GM18870 (cell line): ENCODE measurements at regions not wholly inside any gene's neighbourhood (a gene's known extent, or its start where the extent isn't known, plus 50 kb on each side); places are given as distances from the start of the nearest gene placed in this dataset.
"Not testable (repeated sequence)": the region's sequence is repeated elsewhere in the genome, so short reads cannot be mapped to it uniquely, and the experiment has no call there.

ENCODE experiments used
- ATAC-seq: cut with Tn5 transposase; IDR thresholded peaks from one replicate; pipeline ENCODE4 v1.9.1; 2021; ENCODE audit warnings: moderate library complexity; ENCODE audit not compliant: unreplicated experiment

- no peak for ATAC-seq
Observed at GRCh38 chr3:5732081-5732480, 544.6 kb downstream of the EDEM1 start.

- ATAC-seq = no peak
Observed at GRCh38 chr3:5733995-5734394, 546.5 kb downstream of the EDEM1 start.

DNA sequence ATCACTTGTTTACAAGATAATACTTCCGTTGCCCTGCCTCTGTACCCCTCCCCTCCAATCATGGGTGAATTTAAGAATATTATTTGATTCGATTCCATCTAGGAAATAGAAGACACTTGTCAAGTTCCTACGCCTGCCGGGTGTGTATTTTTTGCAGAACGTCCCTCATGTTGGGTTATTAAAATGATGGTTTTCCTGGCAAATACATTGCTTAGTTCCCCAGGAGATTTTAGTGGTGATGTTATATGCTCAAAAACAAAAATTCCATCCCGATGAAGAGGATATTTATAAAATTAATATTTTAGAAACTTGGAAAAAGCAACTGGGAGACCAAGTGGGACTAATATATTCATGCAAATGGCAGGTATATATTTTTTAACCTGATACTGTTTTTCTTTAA is 548.4 kb downstream of the EDEM1 start:
- ATAC-seq = no peak

DNA sequence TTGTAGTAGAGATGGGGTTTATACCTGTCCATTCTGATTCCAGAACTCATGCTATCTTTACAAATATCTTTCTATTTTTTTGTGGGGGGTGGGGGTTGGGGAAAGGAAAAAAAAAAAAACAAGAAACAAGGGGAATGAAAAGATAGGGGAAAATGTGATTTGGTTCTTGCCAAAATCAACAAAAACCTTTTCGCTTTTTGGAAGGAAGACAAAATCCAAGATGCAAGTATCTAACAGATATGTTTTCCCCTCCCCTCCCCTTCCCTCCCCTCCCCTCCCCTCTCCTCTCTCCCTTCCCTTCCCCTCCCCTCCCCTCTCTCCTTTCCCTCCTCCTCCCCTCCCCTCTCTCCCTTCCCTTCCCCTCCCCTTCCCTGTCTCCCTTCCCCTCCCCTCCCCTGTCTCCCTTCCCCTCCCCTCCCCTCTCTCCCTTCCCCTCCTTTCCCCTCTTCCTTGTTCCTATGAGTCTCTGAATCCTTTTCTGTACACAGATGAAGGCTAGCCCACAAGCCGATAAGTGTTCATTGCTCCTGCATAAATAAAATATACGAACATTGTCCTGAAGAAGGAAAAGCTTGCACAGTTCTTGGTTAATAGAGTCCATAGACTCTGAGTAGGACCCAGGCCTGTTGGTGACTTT is 551.9 kb downstream of the EDEM1 start:
- ATAC-seq = no peak

- no peak for ATAC-seq
Observed at GRCh38 chr3:5739949-5740348, 552.4 kb downstream of the EDEM1 start.

DNA sequence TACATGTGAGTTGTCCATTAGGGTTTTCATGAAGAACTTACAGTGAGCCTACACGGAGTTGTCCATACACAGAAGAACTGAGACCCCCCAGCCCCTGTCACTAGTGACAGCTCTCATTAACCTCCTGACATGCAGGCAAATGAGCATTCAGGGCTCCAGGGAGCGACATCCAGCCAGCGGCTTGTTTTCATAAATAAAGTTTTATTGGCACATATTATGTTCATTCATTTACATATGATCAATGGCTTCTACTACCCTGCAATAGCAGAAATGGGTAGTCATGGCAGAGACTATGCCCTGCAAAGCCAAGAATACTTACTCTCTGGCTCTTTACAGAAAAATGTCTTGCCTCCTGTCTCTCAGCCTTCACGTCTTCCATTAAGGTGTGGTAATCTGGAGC is 553.5 kb downstream of the EDEM1 start:
- no peak for ATAC-seq

- ATAC-seq = no peak
Observed at GRCh38 chr3:5750091-5750490, 562.6 kb downstream of the EDEM1 start.

GRCh38 chr3:5750874-5751640 is 563.5 kb downstream of the EDEM1 start:
- ATAC-seq = no peak

GRCh38 chr3:5754602-5755001 is 567.1 kb downstream of the EDEM1 start:
- ATAC-seq = no peak

DNA sequence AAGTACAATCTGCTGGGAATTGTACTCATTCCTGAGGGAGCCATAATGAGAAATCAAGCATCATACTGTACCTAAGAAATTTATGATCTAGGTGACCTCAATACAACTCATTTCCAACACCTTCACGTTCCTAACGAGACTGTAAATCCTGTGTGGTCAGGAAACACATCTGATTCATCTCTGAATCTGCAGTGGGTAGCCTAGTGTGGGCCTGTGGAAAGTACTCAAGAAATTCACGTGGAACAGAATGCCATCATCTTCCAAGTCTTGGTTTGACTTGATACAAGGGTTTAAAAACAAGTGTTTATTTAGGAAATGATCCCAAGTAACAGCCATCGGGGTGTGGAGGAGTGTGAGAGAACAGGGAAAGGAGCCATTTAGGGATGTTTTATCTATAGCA is 568.9 kb downstream of the EDEM1 start:
- ATAC-seq = no peak

- no peak for ATAC-seq
Observed at GRCh38 chr3:5757213-5757804, 569.8 kb downstream of the EDEM1 start.

DNA sequence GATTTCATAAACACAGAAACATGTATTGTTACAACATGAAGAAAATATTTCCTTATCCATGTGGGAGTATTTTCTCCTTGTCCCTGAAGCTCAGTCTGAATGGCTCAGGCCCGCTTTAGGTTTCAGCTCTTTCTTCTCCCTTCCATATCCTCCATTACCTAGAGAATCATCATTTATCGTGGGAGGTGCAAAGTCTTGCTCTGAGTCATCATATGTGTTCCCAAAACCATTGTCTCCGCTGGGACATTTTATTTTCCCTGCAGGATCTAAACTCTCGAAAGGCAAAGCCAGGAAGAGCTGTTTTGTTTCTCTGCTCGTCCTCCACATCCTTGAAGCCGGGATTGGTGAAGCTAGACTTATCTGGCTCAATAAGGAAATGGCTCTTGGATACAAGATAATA is 571.2 kb downstream of the EDEM1 start:
- ATAC-seq = no peak

DNA sequence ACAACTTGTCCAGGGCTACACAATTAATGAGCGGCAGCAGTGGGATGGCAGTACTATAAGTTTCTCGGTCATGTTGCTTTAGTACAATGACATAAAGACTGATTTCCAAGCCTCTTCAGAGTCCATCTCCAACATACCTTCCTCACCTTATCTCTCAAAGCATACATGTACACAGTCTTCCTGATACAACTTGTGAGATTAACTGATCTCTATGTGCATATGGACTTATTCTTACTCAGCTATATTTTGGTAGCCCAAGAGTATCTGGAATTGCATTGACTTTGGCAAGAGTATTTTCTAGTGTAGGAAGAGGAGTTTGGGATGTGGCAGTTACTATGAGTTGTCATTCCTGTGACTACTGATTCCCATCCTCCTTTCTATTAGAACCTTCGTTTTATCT is 575.0 kb downstream of the EDEM1 start:
- no peak for ATAC-seq

DNA sequence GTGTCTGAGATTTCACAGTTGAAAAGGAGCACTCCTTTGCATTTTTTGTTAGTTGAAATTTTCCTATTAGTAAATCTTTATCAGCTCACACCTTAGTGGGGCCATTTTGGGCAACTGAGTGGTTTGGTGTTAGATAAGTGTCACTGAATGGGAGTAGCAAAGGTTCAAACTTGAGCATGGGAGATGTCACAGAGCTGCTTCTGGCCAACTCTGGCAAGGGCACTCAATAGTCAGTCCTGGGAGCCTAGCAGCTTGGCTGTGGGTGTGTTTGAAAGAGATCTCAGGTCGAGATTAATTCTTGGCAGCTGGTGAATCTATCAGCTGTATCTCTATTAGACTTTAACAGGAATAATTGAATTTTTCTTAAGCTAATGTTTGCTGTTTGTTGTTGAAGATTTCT is 579.3 kb downstream of the EDEM1 start:
- ATAC-seq = no peak

DNA sequence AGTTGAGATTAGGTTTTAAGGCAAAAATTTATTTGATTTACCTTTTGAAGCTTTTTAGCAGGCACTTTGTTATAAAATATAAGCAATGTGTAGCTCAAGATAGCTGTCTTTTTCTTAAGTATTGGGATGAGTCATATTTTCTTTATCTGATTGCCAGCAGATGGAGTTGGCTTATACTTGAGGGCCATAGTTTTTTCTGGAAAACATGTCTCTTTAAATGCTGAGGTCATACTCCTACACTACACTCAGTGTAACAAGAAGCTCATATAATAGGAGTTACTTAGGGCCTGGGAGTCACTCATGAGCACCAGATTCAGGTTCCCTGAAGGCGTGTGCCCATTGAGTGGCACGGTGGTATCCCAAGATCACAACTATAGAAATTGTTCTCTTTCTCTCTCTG is 579.8 kb downstream of the EDEM1 start:
- no peak for ATAC-seq

- ATAC-seq = no peak
Observed at GRCh38 chr3:5768281-5768945, 580.9 kb downstream of the EDEM1 start.

DNA sequence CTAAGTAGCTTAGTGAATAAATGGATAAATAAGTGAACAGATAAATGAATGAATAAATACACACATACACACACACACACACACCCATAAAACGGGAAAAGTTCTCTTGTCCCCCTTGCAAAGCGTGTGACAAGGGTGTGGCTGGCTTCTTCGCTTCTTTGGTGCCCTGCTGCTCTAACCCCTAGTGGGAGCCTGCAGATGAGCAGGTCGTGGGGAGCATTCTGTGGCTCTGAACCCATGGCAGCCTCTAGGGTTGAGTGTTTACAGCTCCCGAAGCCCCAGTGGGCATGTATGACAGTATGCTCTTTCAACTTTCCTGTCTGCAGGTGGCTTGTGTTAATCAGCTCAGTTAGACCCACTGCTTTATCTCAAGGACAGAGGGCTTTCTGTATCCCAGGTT is 582.3 kb downstream of the EDEM1 start:
- no peak for ATAC-seq

GRCh38 chr3:5774337-5774736 is 586.8 kb downstream of the EDEM1 start:
- ATAC-seq = no peak

DNA sequence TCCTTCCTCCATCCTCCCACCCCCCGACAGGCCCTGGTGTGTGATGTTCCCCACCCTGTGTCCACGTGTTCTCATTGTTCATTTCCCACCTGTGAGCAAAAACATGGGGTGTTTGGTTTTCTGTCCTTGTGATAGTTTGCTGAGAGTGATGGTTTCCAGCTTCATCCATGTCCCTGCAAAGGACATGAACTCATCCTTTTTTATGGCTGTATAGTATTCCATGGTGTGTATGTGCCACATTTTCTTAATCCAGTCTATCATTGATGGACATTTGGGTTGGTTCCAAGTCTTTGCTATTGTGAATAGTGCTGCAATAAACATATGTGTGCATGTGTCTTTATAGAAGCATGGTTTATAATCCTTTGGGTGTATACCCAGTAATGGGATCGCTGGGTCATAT is 587.6 kb downstream of the EDEM1 start:
- ATAC-seq = not testable (repeated sequence)

- no peak for ATAC-seq
Observed at GRCh38 chr3:5784690-5785089, 597.2 kb downstream of the EDEM1 start.

DNA sequence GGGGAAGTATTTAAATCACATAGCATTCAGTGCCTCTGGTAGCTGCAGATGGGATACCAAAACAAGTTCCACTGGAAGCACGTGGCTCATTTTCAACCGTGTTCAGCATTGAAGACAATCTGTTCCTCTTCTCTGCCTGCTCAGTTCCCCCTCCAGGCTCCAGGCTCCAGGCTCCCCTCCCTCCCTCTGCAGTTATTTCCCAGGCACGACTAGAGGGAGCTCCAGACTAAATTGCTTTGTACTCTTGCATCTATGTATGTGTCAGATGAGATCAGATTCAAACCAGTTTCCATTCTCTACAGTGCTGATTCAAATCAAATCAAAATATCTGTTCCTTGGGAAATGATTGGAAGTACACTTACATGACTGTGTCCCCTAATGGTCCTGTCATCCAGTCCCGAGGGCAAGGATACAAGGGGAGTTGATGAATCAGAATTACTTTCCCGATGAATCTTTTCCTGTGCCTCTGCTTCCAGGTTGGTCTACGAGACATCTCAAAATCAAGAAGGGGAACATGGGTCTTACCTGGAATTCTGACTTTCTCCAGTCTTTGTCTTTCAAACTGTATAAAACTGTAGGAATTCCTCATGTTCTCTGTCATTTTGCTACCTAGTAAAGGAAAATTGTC is 600.5 kb downstream of the EDEM1 start:
- ATAC-seq = no peak
